ENCODE measurements at regions not wholly inside any gene's neighbourhood (a gene's known extent, or its start where the extent isn't known, plus 50 kb on each side); places are given as distances from the start of the nearest gene placed in this dataset.

GRCh38 chr7:86454753-86455152 is 189.0 kb upstream of the GRM3 start:
- TF ChIP-seq MAX (IDR thresholded peaks at IDR 0.05; ENCODE audit: low read depth, low read length), result no peak
- TF ChIP-seq CTCF (IDR thresholded peaks at IDR 0.05; ENCODE audit: low read depth, low read length), result no peak
- no peak for TF ChIP-seq POLR2A (IDR thresholded peaks at IDR 0.05; ENCODE audit: extremely low read depth, insufficient read length)

Measured in NB4 (cell line).